Ovary (tissue), 3 donors: ENCODE measurements at regions not wholly inside any gene's neighbourhood (a gene's known extent, or its start where the extent isn't known, plus 50 kb on each side); places are given as distances from the start of the nearest gene placed in this dataset.

Experiments used
- POLR2A ChIP-seq: fragments of 450-650 bp; IDR thresholded peaks from one replicate; pipeline ENCODE4 v1.6.1; 2017; ENCODE audit warnings: antibody characterized with exemption, mild to moderate bottlenecking, moderate library complexity
- TF ChIP-seq, protein P1 (sequence below), 3 donors: fragments of 450-650 bp in 2 of 3; fragments of 200-600 bp in 1 of 3; IDR thresholded peaks; one replicate each; pipeline versions ENCODE4 v1.5.1 to v1.8.0; 2016 to 2022; ENCODE audit warnings: antibody characterized with exemption in 3 of 3, mild to moderate bottlenecking in 1 of 3
- donor health status: DM: no; HTN: no; CAD: no.

DNA sequence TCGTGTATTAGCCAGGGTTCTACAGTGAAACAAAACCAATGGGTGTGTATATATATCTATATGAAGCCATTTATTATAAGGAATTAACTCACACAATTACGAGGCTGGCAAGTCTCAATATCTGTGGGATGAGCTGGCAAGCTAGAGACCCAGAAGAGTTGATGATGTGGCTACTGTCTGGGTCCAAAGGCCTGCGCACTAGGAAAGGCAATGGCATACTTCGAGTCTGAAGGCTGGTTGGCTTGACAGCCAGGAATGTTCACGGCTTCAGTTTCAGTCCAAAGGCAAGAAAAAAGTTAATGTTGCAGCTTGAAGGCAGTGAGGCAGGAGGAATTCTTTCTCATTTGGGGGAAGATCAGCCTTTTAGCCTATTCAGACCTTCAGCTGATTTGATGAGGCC, 893.3 kb upstream of the LRFN5 start:
- TF ChIP-seq, protein P1, sequence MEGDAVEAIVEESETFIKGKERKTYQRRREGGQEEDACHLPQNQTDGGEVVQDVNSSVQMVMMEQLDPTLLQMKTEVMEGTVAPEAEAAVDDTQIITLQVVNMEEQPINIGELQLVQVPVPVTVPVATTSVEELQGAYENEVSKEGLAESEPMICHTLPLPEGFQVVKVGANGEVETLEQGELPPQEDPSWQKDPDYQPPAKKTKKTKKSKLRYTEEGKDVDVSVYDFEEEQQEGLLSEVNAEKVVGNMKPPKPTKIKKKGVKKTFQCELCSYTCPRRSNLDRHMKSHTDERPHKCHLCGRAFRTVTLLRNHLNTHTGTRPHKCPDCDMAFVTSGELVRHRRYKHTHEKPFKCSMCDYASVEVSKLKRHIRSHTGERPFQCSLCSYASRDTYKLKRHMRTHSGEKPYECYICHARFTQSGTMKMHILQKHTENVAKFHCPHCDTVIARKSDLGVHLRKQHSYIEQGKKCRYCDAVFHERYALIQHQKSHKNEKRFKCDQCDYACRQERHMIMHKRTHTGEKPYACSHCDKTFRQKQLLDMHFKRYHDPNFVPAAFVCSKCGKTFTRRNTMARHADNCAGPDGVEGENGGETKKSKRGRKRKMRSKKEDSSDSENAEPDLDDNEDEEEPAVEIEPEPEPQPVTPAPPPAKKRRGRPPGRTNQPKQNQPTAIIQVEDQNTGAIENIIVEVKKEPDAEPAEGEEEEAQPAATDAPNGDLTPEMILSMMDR (IDR thresholded peaks at IDR 0.05) = no peak
- TF ChIP-seq POLR2A = no peak
